ENCODE measurements at regions not wholly inside any gene's neighbourhood (a gene's known extent, or its start where the extent isn't known, plus 50 kb on each side); places are given as distances from the start of the nearest gene placed in this dataset.

DNA sequence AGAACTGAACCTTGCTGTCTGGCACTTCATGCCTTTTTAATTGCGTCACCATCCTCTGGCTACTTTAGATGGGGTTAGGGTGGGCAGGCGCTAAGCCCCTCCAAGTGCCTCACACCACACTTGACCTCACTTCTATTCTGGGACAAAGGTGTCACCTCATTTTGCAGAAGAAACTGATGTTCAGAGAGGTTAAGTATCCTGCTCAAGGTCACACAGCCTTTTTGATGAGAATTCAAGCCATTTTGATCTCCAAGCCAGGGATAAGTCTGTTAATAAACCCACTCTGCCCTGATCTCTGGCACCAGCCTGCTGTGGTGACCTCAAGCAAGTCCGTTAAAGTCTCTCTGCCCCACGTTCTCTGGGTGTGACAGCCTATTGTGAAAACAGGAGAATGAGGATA, 58.8 kb upstream of the PRR23C start:
- DNase-seq (ENCODE audit: low spot score), result no peak
- CTCF ChIA-PET, result no interaction called here
- H3K27me3 ChIP-seq (replicated peaks; ENCODE audit: insufficient read depth, low read depth, low read length, poor library complexity), result peaks cover 9% of the 10 kb centered on the region
- no peak overlapping the region for H3K4me3 ChIP-seq (ENCODE audit: low read depth, low read length, poor library complexity, severe bottlenecking)
- H3K27ac ChIP-seq (ENCODE audit: low read depth, low read length, poor library complexity, severe bottlenecking), result no peak overlapping the region
- BruUV-seq (replicated peaks), result no TSS peak
- no peaks in the 10 kb centered on the region for H3K9me3 ChIP-seq (ENCODE audit: low read depth, low read length, poor library complexity, severe bottlenecking)
- POLR2A ChIA-PET (ENCODE audit: low non-redundant PET), result no interaction called here
- no peak for TF ChIP-seq EZH2 (IDR thresholded peaks at IDR 0.05; ENCODE audit: borderline replicate concordance, low read depth, low read length, poor library complexity, severe bottlenecking)
- TF ChIP-seq, protein P1, sequence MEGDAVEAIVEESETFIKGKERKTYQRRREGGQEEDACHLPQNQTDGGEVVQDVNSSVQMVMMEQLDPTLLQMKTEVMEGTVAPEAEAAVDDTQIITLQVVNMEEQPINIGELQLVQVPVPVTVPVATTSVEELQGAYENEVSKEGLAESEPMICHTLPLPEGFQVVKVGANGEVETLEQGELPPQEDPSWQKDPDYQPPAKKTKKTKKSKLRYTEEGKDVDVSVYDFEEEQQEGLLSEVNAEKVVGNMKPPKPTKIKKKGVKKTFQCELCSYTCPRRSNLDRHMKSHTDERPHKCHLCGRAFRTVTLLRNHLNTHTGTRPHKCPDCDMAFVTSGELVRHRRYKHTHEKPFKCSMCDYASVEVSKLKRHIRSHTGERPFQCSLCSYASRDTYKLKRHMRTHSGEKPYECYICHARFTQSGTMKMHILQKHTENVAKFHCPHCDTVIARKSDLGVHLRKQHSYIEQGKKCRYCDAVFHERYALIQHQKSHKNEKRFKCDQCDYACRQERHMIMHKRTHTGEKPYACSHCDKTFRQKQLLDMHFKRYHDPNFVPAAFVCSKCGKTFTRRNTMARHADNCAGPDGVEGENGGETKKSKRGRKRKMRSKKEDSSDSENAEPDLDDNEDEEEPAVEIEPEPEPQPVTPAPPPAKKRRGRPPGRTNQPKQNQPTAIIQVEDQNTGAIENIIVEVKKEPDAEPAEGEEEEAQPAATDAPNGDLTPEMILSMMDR (conservative IDR thresholded peaks at IDR 0.05; ENCODE audit: low read depth, low read length), result no peak
- intact Hi-C loops (cut with micrococcal nuclease; ENCODE audit: unreplicated experiment), result no loop called here
- H3K36me3 ChIP-seq (ENCODE audit: insufficient read depth, low read length, poor library complexity, severe bottlenecking), result no peaks in the 10 kb centered on the region
- H3K4me1 ChIP-seq (ENCODE audit: insufficient read depth, low read length, poor library complexity, severe bottlenecking), result no peaks in the 10 kb centered on the region

DNA sequence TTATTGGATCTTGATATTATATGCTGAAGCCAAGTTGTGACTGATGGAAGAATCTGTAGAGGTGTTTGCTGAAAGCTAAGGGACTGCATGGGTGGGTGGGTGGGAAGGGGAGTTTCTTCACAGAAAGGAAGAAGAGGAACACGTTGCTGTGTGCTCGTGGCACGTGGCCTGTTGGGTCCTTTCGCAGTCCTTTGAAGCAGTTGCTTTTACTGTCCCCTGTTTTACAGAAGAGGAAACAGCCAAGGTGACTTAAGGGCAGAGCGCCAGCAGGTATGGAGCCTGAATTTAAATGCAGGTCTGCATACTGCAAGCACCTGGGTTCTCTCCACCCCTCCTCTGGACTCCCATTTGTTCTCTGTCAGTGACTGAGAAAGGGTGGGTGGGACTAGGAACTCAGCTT, 59.4 kb upstream of the PRR23C start:
- peaks cover 9% of the 10 kb centered on the region for H3K27me3 ChIP-seq (replicated peaks; ENCODE audit: insufficient read depth, low read depth, low read length, poor library complexity)
- ChIA-PET POLR2A (ENCODE audit: low non-redundant PET) (no interaction called here), CTCF (no interaction called here)
- no TSS peak for BruUV-seq (replicated peaks)
- no peak overlapping the region for H3K4me3 ChIP-seq (ENCODE audit: low read depth, low read length, poor library complexity, severe bottlenecking)
- H3K4me1 ChIP-seq (ENCODE audit: insufficient read depth, low read length, poor library complexity, severe bottlenecking), result no peaks in the 10 kb centered on the region
- no peak for DNase-seq (ENCODE audit: low spot score)
- TF ChIP-seq EZH2 (IDR thresholded peaks at IDR 0.05; ENCODE audit: borderline replicate concordance, low read depth, low read length, poor library complexity, severe bottlenecking), result no peak
- TF ChIP-seq, protein P1 (conservative IDR thresholded peaks at IDR 0.05; ENCODE audit: low read depth, low read length), result no peak
- intact Hi-C loops (cut with micrococcal nuclease; ENCODE audit: unreplicated experiment), result no loop called here
- H3K9me3 ChIP-seq (ENCODE audit: low read depth, low read length, poor library complexity, severe bottlenecking), result no peaks in the 10 kb centered on the region
- no peaks in the 10 kb centered on the region for H3K36me3 ChIP-seq (ENCODE audit: insufficient read depth, low read length, poor library complexity, severe bottlenecking)
- no peak overlapping the region for H3K27ac ChIP-seq (ENCODE audit: low read depth, low read length, poor library complexity, severe bottlenecking)

DNA sequence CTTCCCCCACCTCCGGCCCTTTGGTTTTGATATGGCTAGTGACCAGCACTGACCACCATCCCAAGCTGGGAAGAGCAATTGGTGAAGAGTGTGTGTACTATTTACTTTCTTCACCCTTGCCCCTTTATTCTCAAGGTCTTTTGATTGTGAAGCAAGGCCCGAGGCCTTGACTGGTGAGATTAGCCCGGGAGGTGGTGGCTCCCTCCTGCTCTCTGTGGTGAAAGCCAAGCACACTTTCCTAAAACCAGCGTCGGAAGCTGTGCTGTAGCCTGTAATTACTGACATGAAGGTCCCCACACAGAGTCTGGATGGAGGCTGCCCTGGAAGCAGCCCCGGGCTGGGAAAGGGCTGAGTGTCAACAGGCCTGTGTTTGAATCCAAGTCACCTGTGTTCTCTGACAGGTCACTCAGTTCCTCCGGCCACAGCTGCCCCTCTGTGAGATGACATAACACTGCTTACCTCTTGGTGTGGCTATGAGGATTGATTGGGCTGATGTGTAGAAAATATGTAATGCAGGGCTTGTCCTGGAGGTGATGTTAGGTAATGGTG, 60.5 kb upstream of the PRR23C start:
- BruUV-seq (replicated peaks), result no TSS peak
- TF ChIP-seq EZH2 (IDR thresholded peaks at IDR 0.05; ENCODE audit: borderline replicate concordance, low read depth, low read length, poor library complexity, severe bottlenecking), result no peak
- TF ChIP-seq, protein P1 (conservative IDR thresholded peaks at IDR 0.05; ENCODE audit: low read depth, low read length), result no peak

More for the DNA sequence above, 60.5 kb upstream of the PRR23C start:
- H3K36me3 ChIP-seq (ENCODE audit: insufficient read depth, low read length, poor library complexity, severe bottlenecking), result no peaks in the 10 kb centered on the region
- POLR2A ChIA-PET (ENCODE audit: low non-redundant PET), result no interaction called here
- peaks cover 9% of the 10 kb centered on the region for H3K27me3 ChIP-seq (replicated peaks; ENCODE audit: insufficient read depth, low read depth, low read length, poor library complexity)
- no peak overlapping the region for H3K4me3 ChIP-seq (ENCODE audit: low read depth, low read length, poor library complexity, severe bottlenecking)
- H3K9me3 ChIP-seq (ENCODE audit: low read depth, low read length, poor library complexity, severe bottlenecking), result no peaks in the 10 kb centered on the region
- CTCF ChIA-PET, result no interaction called here
- no peak overlapping the region for H3K27ac ChIP-seq (ENCODE audit: low read depth, low read length, poor library complexity, severe bottlenecking)
- DNase-seq (ENCODE audit: low spot score), result no peak
- intact Hi-C loops (cut with micrococcal nuclease; ENCODE audit: unreplicated experiment), result no loop called here
- no peaks in the 10 kb centered on the region for H3K4me1 ChIP-seq (ENCODE audit: insufficient read depth, low read length, poor library complexity, severe bottlenecking)

Data from A673 (cell line).